HG02678 (cell line): ENCODE measurements at regions not wholly inside any gene's neighbourhood (a gene's known extent, or its start where the extent isn't known, plus 50 kb on each side); places are given as distances from the start of the nearest gene placed in this dataset.
"Not testable (repeated sequence)": the region's sequence is repeated elsewhere in the genome, so short reads cannot be mapped to it uniquely, and the experiment has no call there.

Source experiments
- ATAC-seq: cut with Tn5 transposase; IDR thresholded peaks from one replicate; pipeline ENCODE4 v1.9.1; 2021; ENCODE audit warnings: mild to moderate bottlenecking, moderate library complexity; ENCODE audit not compliant: unreplicated experiment

DNA sequence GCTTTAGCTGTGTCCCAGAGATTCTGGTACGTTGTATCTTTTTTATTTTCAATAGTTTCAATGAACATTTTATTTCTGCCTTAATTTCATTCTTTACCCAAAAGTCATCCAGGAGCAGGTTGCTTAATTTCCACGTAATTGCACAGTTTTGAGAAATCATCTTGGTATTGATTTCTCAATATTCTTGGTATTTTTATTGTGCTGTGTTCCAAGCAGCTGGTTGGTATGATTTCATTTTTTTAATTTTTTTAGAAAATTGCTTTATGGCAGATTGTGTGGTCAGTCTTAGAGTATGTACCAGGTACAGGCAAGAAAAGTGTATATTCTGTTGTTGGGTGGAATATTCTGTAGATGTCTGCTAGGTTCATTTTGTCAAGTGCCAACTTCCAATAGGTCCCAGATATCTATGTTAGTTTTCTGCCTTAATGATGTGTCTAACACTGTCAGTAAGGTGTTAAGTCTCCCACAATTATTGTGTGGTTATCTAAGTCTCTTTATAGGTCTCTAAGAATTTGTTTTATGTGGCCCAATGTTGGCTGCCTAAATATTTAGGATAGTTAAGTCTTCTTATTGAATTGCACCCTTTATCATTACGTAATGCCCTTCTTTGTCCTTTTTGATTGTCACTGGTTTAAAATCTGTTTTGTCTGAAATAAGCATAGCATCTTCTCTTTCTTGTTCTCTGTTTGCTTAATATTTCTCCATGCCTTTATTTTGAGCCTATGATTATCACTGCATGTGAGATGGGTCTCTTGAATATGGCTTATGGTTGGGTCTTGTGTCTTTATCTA, 366.9 kb upstream of the IRAK1BP1 start:
- no peak for ATAC-seq

DNA sequence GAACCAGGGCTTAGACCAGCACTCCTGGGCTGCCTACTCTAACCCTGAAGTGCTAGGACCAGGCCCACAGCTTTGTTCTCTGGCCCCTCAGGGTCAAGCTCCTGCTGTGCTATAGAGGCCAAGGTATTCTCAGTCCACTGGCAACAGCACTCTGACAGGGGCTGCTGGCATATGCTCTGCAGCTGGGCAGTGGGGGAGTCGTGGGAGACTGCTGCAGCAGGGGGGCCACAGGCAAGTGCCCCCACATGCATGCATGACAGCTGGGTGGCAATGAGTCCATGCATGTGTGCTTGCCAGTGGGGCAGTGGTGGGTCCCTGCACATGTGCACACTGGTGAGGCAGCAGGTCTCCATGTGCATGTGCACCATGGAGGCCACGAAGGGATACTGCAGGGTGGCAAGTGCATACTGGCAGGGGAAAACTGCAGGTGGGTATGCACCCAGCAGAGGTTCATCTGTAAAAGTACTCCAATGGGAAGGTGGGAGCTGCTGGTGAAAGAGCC, 364.9 kb upstream of the IRAK1BP1 start:
- ATAC-seq, result no peak

DNA sequence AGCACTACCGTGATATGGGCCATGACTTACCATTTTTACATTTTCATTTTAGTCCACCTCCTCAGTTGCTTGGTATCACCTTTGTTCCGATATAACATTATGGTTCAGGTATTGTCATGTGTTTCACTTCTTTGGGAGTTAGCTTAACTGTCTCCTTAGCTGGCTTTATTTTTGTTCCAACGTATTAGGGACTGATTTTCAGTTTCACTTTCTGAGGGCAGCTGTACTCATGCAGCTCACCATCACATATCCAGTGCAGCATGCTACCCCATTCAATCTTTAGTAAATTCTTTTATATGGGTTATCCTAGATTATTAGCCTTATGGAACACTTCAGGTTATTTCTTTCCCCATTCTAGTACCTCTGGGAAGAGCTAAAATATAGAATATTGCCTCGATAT, 362.2 kb upstream of the IRAK1BP1 start:
- no peak for ATAC-seq

DNA sequence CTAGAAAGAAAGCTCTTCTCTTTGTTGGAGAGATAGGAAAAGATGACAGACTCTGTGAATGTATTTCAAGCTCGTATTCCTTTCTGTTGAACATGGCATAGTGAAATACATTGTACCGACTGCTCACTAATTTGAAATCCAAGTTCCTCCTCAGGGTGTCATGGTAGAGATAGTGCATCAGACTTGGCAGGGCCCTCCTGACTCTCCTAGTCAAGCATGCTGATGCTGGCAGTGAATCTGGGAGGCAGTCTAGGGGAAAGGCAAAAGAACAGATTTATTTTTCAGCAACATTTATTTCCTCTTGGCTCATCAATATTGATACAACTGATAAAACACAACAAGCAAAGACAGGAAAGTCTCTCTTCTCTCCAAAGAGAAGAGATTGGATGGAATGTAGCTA, 356.3 kb upstream of the IRAK1BP1 start:
- no peak for ATAC-seq

DNA sequence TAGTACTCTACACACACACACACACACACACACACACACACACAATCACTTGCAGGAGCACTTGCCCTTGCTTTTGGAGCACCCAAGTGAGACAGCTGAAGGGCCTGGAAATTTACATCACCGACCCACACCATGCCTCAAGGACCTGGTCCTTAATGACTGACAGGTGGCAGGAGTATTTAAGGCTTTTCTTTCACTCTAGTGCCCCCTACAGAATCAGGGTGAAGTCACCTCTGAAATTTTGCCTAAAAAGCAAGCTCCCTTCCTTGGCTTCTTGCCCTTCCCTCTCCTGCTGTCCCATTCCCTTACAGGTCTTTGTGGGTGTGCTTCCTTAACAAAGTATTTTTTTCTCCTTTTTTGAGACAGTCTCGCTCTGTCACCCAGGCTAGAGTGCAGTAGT, 353.5 kb upstream of the IRAK1BP1 start:
- no peak for ATAC-seq

DNA sequence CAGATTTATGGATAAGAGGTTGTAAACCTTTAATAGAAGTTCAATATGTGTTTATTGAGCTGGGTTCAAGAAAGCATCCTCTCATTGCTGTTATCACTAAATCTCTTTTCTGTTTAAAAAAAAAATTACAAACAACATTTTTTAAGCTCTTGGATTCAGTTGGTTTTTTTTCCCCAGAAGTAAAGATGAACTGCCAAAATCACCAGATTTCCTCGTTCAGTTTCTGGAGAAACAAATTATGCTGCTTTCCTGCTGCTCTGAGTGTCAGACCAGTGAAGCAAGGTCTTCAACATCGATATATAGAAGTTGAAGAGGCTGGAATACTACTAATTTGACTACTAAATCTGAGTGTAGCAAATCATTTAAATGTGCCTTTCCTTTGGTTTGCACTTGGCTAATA, 352.1 kb upstream of the IRAK1BP1 start:
- no peak for ATAC-seq

DNA sequence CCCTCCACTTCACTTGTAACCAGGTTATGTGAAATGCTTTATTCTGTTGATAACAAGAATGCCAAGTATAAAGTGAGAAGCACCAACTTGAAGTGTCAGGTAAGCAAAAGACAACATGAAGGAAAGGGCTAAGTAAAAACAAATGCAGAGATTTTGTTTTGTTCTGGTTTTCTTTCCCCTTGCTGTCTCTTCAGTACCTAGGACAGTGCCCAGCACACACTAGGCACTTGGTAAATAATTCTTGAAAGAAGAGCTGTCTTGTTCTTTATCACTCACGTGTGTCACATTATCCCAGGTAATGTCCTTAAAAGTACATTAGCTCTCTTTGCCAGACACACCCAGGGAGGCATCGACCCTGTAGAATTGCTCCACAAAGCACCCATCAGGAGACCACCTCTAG, 350.0 kb upstream of the IRAK1BP1 start:
- ATAC-seq, result no peak

DNA sequence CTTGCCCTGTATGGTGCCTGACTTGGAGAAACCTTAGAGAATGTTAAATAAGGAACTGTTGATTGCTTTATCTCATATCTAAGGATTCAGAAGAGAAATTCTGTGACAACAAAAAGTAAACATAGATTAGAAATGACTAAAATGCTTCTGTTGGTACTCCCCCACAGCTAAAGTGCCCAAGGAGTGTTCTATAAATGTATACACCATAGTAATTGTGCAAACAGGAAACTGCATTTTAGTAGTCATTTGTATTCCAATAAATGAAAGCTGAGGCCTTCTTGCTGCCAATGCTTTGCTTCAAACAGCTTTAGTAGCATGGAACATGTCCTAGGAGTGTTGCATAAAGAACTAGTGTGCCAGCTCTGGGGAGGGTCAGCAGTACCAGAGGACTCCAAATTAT, 343.7 kb upstream of the IRAK1BP1 start:
- no peak for ATAC-seq

DNA sequence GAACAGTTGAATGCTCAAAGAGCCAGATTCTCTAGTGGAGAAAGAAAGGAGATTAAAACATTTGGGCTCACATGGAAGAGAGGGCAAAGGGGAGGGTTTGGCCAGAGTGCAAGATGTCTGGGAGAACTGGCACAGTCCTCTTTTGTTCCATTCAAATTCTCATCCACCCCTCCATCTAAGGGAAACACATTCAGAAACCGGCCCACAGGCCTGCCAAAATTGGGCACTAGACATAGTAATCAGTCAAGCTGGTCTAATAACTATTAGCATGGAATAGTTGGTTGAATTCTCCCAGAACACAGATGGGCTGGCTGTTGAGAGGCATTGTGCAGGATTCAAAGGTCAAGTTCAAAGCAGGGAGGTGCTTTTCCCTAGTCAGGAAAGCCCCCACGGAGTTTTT, 341.4 kb upstream of the IRAK1BP1 start:
- ATAC-seq, result no peak

DNA sequence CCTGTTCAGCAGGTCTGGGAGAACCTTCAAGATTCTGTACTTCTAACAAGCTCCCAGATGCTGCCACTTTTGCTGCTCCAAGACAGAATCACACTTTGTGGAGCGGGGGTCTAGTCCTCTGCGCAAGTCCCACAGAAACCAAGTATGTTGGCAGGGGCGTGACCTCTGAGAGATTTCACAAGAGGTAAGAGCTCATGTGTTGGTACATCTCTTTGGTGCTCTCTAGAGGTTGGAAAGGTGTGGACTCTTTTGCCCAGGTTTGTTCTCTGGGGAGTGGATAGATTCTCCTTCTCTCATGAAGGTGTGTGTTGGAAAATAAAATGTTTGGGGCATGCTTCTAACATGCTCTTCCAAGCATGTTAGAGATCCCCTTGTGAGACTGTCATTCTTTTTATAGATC, 340.9 kb upstream of the IRAK1BP1 start:
- no peak for ATAC-seq

DNA sequence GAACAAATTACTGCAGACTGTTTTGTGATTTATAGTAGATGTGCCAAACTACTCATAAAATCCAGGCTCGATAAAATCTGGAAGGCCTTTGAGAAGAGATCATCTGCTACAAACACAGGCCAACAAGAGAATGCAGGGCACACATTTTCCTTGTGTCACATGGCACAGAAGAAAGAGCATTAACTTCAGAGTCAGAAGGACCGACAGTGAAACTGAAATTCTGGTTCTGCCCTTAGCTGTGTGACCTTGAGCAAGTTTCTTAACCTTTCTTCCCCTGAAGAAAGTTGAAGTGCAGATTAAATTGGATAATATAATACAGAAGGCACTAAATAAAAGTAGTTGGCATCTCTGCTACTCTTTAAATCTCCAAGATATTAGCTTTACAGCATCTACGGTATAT, 338.4 kb upstream of the IRAK1BP1 start:
- ATAC-seq, result no peak

DNA sequence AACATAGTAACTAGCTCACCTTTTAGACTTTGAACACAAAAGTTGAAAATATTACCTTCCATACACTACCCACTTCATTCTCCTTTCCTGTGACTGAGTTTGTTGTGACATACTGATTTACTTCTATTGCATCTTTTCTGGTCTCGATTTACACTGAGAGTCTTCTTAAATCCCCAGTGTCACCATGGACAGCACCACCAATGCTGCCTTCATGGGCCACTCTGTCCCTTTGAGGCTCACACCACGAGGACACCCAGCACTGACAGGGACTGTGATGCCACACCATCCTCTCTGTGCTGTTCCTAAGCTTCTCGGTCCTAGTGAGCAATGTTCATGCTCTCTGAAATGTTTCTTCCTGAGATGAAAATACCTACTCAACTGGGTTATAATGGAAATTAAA, 337.1 kb upstream of the IRAK1BP1 start:
- ATAC-seq, result no peak

DNA sequence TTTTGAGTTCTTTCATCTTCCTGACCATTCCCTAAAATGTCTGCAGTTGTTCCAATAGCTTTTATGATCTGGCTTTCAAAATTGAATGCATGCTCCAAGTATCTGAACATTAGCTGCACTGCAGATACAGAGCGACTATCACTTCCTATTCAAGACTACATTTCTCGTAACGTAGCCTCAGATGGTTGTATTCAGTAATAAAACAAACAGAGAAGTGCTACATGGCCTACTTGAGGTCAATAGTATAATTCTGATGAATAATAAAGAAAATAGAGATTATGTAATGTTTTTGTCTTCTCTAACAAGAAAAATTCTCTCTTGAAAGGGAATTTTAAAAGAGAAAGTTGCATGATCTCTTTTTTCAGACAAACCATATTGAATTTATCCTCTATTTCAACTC, 333.9 kb upstream of the IRAK1BP1 start:
- ATAC-seq, result no peak

DNA sequence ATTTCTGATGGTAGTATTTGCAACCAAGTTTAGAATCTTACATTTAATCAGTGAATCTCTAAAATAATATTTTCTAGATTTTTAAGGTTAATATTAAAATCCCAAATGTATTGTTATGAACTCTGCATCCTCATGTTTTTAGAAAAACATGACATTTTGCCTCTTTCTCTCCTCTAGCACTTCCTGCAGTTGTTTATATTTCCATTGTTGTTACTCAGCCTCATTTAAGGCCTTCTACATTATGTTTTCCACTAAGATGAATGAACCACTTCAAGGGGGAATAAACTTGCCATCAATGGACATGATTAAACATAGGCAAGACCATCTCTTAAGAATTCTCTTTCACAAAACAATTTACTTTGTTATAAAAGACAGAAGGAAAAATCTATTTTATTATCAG, 333.5 kb upstream of the IRAK1BP1 start:
- no peak for ATAC-seq

DNA sequence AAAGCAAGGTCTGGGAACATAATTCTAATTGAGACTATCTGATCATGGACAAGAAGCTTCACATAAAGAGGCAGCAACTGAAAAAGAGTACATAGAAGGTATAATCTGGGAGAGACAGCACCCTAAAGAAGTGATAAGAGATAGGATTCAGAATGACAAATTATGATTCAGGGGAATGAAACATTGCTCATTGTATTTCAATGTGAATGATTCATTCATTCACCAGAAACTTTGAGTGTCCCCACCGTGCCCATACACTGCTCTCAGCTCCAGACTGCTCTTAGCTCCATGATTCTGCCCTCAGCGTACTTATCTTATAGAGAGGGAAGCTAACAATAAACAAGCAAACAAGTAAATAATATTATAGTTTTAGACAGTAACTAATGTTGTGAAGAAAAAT, 329.3 kb upstream of the IRAK1BP1 start:
- no peak for ATAC-seq

DNA sequence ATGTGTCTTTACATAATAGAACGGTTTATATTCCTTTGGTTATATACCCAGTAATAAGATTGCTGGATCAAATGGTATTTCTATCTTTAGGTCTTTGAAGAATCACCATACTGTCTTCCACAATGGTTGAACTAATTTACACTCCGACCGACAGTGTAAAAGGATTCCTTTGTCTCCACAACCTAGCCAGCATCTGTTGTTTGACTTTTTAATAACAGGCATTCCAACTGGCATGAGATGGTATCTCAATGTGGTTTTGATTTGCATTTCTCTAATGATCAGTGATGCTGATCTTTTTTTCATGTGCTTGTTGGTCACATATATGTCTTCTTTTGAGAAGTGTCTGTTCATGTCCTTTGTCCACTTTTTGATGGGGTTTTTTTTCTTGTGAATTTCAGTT, 319.7 kb upstream of the IRAK1BP1 start:
- ATAC-seq, result not testable (repeated sequence)

DNA sequence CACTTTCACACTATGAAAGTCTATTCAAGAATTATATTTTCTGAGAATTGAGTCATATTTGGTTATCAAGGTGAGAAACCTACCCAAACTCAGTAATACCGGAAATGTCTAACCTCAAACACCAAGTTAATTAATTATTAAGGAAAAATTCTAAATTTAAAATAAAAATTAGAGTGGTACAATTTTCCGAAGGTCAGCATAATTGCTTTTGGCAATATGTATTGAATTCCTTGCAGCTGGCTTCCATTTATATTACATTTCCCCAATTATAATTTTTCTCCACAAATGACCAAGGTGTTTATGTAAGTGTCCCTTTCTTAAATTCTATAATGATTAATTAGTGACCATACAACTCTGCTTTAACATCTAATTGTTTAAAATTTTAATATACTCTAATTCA, 316.0 kb upstream of the IRAK1BP1 start:
- ATAC-seq, result no peak

DNA sequence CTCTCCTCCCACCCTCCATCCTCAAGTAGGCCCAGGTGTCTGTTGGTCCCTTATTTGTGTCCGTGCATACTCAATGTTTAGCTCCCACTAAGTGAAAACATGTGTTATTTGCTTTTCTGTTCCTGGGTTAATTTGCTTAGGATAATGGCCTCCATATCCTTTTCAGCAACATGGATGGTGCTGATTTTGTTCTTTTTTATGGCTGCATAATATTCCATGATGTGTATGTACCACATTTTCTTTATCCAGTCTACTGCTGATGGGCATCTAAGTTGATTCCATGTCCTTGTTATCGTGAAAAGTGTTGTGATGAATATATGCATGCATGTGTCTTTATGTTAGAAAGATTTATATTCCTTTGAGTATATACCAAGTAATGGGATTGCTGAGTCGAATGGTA, 314.9 kb upstream of the IRAK1BP1 start:
- ATAC-seq, result no peak

DNA sequence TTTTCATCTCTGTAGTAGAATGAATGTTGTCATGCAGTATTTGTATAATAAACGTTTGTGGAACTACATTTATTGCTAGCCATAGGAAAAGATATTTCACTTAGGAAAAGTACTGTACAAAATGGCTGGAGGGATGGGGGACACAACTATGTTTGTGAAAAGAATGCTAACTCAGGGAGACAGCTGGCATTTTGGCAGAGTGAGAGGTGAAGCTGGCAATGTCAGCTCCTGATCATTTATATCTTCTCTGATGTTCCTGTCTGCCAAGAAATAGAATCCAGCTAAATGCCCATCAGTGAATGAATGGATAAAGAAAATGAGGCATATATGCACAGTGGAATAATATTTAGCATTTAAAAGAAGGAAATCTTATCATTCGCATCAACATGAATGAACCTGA, 313.0 kb upstream of the IRAK1BP1 start:
- ATAC-seq, result no peak

DNA sequence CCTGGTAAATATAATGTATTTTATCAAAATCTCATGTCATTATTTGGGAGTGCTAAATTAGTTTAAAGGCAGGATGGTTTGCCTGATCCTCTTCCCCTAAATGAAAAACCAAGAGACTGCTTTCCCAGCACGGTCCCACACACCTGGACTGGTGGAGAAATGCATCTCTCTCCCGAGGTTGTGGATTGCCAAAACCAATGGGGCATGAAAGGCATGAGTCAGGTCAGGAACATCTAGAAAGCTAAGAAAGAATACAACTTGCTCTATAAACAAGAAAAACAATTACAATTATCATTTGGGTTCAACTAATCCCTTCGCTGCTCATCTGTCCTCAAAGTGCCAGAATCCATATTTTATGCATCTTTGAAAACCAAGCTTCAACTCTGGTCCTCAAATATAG, 308.3 kb upstream of the IRAK1BP1 start:
- no peak for ATAC-seq

DNA sequence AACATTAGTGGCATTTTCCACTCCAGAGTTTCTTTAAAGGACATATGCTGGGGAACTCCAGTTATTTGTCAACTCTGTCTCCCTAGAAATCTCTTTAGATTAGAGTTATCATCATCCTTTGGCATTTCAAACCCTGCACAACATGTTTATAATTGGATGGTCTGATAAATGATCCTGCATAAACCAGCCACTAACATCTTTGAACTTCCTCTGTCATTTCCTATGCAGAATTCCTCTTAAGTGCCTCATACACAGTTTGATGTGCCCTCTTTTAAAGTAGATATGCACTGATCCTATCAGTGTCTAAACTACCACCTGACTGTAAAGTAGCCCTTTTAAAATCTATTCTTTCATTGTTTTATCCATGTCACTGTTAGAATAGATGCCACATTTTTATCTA, 306.3 kb upstream of the IRAK1BP1 start:
- no peak for ATAC-seq

DNA sequence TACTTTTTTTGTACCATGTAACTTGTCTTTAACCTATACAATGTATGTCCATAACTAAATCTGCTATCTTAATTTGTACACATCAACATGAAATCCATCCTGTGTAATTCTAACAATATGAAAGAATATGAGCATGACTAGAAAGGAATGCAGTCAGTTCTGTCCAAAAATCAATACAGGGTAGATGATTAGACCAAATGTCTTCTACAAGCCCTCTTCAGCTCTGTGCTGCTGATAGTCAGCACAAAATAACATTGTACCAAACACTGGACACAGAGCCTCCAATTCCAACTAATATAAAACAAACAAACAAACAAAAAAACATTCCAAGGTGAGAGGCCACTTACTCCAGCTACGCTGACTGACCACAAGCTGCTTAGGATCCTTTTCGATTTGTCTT, 301.4 kb upstream of the IRAK1BP1 start:
- no peak for ATAC-seq

DNA sequence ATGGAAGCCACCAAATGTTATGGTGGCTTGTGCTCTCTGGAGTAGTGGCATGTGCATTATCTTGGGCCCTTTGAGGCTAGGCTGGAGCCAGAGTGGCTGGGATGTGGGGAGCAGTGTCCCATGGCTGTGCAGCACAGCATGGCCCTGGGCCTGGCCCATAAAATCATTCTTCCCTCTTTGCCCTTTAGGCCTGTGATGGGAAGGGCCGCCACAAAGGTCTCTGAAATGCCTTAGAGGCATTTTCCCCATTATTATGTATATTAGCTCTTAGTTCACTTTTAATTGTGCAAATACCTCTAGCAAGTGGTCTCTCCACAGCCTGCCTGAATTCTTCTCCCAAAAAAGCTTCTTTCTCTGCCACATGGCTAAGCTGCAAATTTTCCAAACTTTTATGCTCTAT, 297.3 kb upstream of the IRAK1BP1 start:
- ATAC-seq, result no peak
